Left lung (tissue), 4 donors: ENCODE measurements at regions not wholly inside any gene's neighbourhood (a gene's known extent, or its start where the extent isn't known, plus 50 kb on each side); places are given as distances from the start of the nearest gene placed in this dataset.

Experiments used
- ATAC-seq: fragments of 200-7000 bp; cut with Tn5 transposase; one replicate; pipeline ENCODE4 v1.9.1; 2020; ENCODE audit warnings: moderate library complexity
- DNase-seq, 4 donors: peaks; one replicate each; pipeline ENCODE4 v3.0.0-alpha.2; 2013 to 2020
- H3K27ac ChIP-seq, 2 donors: fragments of 200-600 bp; sonication (generic) in 1 of 2; one replicate each; pipeline versions ENCODE4 v1.5.0 to v1.8.0; 2020 to 2021
- H3K27me3 ChIP-seq, 2 donors: fragments of 200-600 bp; sonication (generic) in 1 of 2; one replicate each; pipeline versions ENCODE4 v1.5.0 to v1.8.0; 2020 to 2021
- H3K36me3 ChIP-seq, 2 donors: fragments of 200-600 bp; sonication (generic) in 1 of 2; one replicate each; pipeline versions ENCODE4 v1.5.0 to v1.8.0; 2020 to 2021
- H3K4me1 ChIP-seq, 2 donors: fragments of 200-600 bp; one replicate each; pipeline ENCODE4 v1.8.0; 2021
- H3K4me3 ChIP-seq, 2 donors: fragments of 200-600 bp; sonication (generic) in 1 of 2; one replicate each; pipeline versions ENCODE4 v1.5.0 to v1.8.0; 2020 to 2021; ENCODE audit warnings: mild to moderate bottlenecking in 1 of 2
- H3K9me3 ChIP-seq, 2 donors: fragments of 200-600 bp; sonication (generic) in 1 of 2; one replicate each; pipeline versions ENCODE4 v1.5.0 to v1.8.0; 2020 to 2021
- CTCF ChIP-seq, 2 donors: fragments of 200-600 bp; sonication (generic) in 1 of 2; IDR thresholded peaks; one replicate each; pipeline versions ENCODE4 v1.5.0 to v1.8.0; 2021; ENCODE audit warnings: antibody characterized with exemption in 2 of 2
- intact Hi-C, 2 donors: fragments of 100-400 bp; cut with DNase I; formaldehyde crosslinking; loops; one replicate each; pipeline versions ENCODE4 v1.11.2 to v1.14.2; 2022
- donor health status: DM: no; HTN: yes; CAD: no.
- donor health status: DM: no; HTN: no; CAD: no.

DNA sequence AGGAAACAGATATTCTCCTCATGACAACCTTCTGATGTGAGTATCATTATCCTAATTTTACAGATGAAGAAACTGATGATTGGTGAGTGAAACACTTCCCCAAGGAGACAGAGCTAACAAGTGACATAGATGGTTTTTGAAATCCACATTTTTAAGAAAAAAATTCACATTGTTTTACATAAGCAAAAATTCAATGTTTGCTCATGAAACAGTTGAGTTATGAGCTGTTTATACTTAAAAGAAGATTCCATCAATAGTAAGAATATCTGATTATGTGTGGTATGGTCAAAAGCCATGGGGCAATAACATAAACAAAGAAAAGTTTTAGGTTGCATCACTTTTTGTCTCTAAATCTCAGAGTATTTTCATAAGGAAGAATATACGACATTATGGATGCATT lies 167.9 kb upstream of the PAPPA start:
- no peaks in the 10 kb centered on the region for H3K9me3 ChIP-seq

DNA sequence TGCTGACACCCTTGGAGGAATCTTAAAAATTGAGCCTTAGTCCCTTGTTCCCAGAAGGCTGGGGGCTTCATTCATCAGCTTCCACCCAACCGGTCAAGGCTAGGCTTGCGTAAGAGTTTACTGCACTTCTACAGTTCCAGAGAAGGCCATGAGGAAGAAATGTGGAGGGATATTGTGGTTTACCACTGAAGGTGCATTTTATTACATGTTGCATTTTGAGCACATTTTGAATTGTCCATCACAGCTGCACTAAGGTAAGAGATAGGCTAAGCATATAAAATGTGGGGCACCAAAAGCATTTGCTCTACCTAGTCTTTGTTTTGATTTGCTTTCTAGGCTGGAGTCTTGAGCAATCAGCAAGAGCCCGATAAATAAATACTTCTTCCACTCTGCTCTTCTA lies 167.1 kb upstream of the PAPPA start:
- no peak for DNase-seq
- no peaks in the 10 kb centered on the region for H3K4me1 ChIP-seq
- H3K4me3 ChIP-seq, result no peak overlapping the region
- no peak overlapping the region for H3K27ac ChIP-seq
- no peaks in the 10 kb centered on the region for H3K9me3 ChIP-seq
- intact Hi-C loops, result no loop called here
- no peaks in the 10 kb centered on the region for H3K27me3 ChIP-seq
- no peaks in the 10 kb centered on the region for H3K36me3 ChIP-seq
- TF ChIP-seq CTCF (IDR thresholded peaks at IDR 0.05), result no peak
- ATAC-seq, result peak; percentile 29

More for the DNA sequence above, 167.9 kb upstream of the PAPPA start:
- no peak for ATAC-seq
- no peaks in the 10 kb centered on the region for H3K36me3 ChIP-seq
- TF ChIP-seq CTCF (IDR thresholded peaks at IDR 0.05), result no peak
- no peak for DNase-seq
- no peaks in the 10 kb centered on the region for H3K27me3 ChIP-seq
- no peaks in the 10 kb centered on the region for H3K4me1 ChIP-seq
- no peak overlapping the region for H3K27ac ChIP-seq
- intact Hi-C loops, result no loop called here
- no peak overlapping the region for H3K4me3 ChIP-seq

- Histone ChIP-seq H3K27me3 (no peaks in the 10 kb centered on the region), H3K27ac (no peak overlapping the region), H3K36me3 (no peaks in the 10 kb centered on the region), H3K4me3 (no peak overlapping the region), H3K9me3 (no peaks in the 10 kb centered on the region), H3K4me1 (no peaks in the 10 kb centered on the region)
- no peak for TF ChIP-seq CTCF (IDR thresholded peaks at IDR 0.05)
- no peak for DNase-seq
- intact Hi-C loops, result no loop called here
- ATAC-seq, result no peak
These were observed 164.9 kb upstream of the PAPPA start for GRCh38 chr9:115988701-115989100.

GRCh38 chr9:115989831-115990230 lies 163.8 kb upstream of the PAPPA start:
- no peak overlapping the region for H3K4me3 ChIP-seq
- no peaks in the 10 kb centered on the region for H3K4me1 ChIP-seq
- TF ChIP-seq CTCF (IDR thresholded peaks at IDR 0.05), result no peak
- intact Hi-C loops, result no loop called here
- no peaks in the 10 kb centered on the region for H3K36me3 ChIP-seq
- H3K27ac ChIP-seq, result no peak overlapping the region
- DNase-seq, result no peak
- ATAC-seq, result no peak
- H3K9me3 ChIP-seq, result no peaks in the 10 kb centered on the region
- no peaks in the 10 kb centered on the region for H3K27me3 ChIP-seq

GRCh38 chr9:115992834-115993233 lies 160.8 kb upstream of the PAPPA start:
- Histone ChIP-seq H3K36me3 (no peaks in the 10 kb centered on the region), H3K9me3 (no peaks in the 10 kb centered on the region), H3K4me1 (no peaks in the 10 kb centered on the region), H3K27me3 (no peaks in the 10 kb centered on the region), H3K4me3 (no peak overlapping the region), H3K27ac (no peak overlapping the region)
- intact Hi-C loops, result no loop called here
- ATAC-seq (no peak), DNase-seq (no peak)
- no peak for TF ChIP-seq CTCF (IDR thresholded peaks at IDR 0.05)
